ENCODE measurements at regions not wholly inside any gene's neighbourhood (a gene's known extent, or its start where the extent isn't known, plus 50 kb on each side); places are given as distances from the start of the nearest gene placed in this dataset.

DNA sequence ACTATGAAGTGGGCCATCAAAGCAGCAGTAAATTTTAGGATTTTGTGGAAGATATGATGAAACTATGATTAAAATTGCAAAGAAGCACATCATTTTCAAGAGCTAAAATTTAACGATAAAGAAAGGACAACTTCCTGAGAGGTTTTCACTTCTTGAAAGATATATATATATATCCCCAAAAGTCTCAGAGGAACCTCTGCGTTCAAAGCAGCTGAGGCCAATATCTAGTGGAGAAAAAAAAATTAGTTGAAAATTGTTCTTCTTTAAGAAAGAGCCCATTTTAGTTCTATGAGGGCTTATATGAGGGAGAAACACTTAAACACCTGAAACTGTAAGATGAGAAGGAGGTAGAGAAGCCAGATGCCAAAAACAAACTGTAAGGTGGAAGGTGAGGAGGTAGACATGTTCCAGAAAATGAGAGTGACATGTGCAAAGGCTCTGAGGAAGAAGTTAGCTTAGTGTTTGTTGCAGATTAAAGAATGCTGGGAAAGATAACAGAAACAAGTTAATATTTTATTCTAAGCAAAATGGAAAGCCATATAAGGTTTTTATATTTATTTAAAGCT lies 72.9 kb upstream of the VRK2 start:
- TF ChIP-seq, protein P1, sequence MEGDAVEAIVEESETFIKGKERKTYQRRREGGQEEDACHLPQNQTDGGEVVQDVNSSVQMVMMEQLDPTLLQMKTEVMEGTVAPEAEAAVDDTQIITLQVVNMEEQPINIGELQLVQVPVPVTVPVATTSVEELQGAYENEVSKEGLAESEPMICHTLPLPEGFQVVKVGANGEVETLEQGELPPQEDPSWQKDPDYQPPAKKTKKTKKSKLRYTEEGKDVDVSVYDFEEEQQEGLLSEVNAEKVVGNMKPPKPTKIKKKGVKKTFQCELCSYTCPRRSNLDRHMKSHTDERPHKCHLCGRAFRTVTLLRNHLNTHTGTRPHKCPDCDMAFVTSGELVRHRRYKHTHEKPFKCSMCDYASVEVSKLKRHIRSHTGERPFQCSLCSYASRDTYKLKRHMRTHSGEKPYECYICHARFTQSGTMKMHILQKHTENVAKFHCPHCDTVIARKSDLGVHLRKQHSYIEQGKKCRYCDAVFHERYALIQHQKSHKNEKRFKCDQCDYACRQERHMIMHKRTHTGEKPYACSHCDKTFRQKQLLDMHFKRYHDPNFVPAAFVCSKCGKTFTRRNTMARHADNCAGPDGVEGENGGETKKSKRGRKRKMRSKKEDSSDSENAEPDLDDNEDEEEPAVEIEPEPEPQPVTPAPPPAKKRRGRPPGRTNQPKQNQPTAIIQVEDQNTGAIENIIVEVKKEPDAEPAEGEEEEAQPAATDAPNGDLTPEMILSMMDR (conservative IDR thresholded peaks at IDR 0.05), result no peak
- H4K91ac ChIP-seq (ENCODE audit: insufficient read length, low read depth, low read length), result no peak overlapping the region
- no peak overlapping the region for H3K4ac ChIP-seq (ENCODE audit: low read depth, low read length)
- no peak overlapping the region for H3K4me3 Mint-ChIP-seq
- H3K4me2 ChIP-seq (ENCODE audit: insufficient read depth, insufficient read length, low read length), result no peak overlapping the region
- no peak overlapping the region for H3K56ac ChIP-seq (ENCODE audit: insufficient read length, low read depth, low read length)
- no peak overlapping the region for H3K27ac ChIP-seq (ENCODE audit: insufficient read length, low read depth, low read length)
- no peaks in the 10 kb centered on the region for H3K79me1 ChIP-seq (ENCODE audit: insufficient read depth, low read depth, low read length, poor library complexity, severe bottlenecking)
- H3K14ac ChIP-seq (ENCODE audit: insufficient read depth, low read length), result no peak overlapping the region
- no CpG with 5 or more reads among the region's 2 CpGs for WGBS (ENCODE audit: extremely low coverage, insufficient read length, low lambda C conversion rate)
- H3K9me3 ChIP-seq (ENCODE audit: control insufficient read depth, low read depth, low read length), result no peaks in the 10 kb centered on the region
- H3K27me3 ChIP-seq (ENCODE audit: insufficient read depth, low read length), result no peaks in the 10 kb centered on the region; the same call in 1 of the 2 replicates
- H2BK5ac ChIP-seq (ENCODE audit: insufficient read length, low read length), result no peak overlapping the region
- H3K36me3 Mint-ChIP-seq (ENCODE audit: insufficient read depth in 1 of 3, low read depth in 3 of 3), result peaks cover 2 to 5% (median 4%) of the 10 kb centered on the region in 3 experiments; a peak in 4 of 7 replicates
- H4K20me1 ChIP-seq (ENCODE audit: control insufficient read depth, insufficient read depth, insufficient read length), result no peaks in the 10 kb centered on the region
- no peak overlapping the region for H3K18ac ChIP-seq (ENCODE audit: insufficient read length, low read depth, low read length)
- H3K27ac Mint-ChIP-seq, result peak overlapping the region in 1 of 3 experiments; percentile 11; a peak in 1 of 7 replicates
- no peak overlapping the region for H3T11ph ChIP-seq (ENCODE audit: low read length)
- no peaks in the 10 kb centered on the region for H3K79me2 ChIP-seq (ENCODE audit: insufficient read depth, low read length)
- H3K23ac ChIP-seq (ENCODE audit: insufficient read length, low read depth, low read length), result no peak overlapping the region
- peaks cover 0 to 7% of the 10 kb centered on the region in 2 experiments; a peak in 2 of 5 replicates for H3K9me3 Mint-ChIP-seq
- H2BK12ac ChIP-seq (ENCODE audit: insufficient read length, low read depth, low read length), result no peak overlapping the region
- H3K9ac ChIP-seq (ENCODE audit: extremely low read depth, insufficient read length, low read length), result no peak overlapping the region
- H3K23me2 ChIP-seq (ENCODE audit: insufficient read length, low read depth, low read length, poor library complexity, severe bottlenecking), result no peaks in the 10 kb centered on the region
- H4K5ac ChIP-seq (ENCODE audit: insufficient read length, low read depth, low read length), result no peak overlapping the region
- no peak overlapping the region for H2BK15ac ChIP-seq (ENCODE audit: low read depth, low read length)
- no peaks in the 10 kb centered on the region for H3K4me1 ChIP-seq (ENCODE audit: insufficient read depth, low read length)
- DNase-seq, result no peak
- H4K8ac ChIP-seq (replicated peaks; ENCODE audit: insufficient read length, low read depth, low read length), result no peak overlapping the region
- no peak overlapping the region for H2AK5ac ChIP-seq (ENCODE audit: insufficient read length, low read length)
- H2AFZ ChIP-seq (ENCODE audit: low read length), result no peak overlapping the region
- peaks cover 1 to 6% of the 10 kb centered on the region in 2 experiments for H3K4me1 Mint-ChIP-seq
- H2BK20ac ChIP-seq (ENCODE audit: low read depth, low read length, poor library complexity, severe bottlenecking), result no peak overlapping the region
- no peaks in the 10 kb centered on the region for H3K27me3 Mint-ChIP-seq (ENCODE audit: low read depth)
- H2BK120ac ChIP-seq (ENCODE audit: low read depth, low read length, poor library complexity, severe bottlenecking), result no peak overlapping the region

Measured in H9 (cell line).